H1 (cell line): ENCODE measurements at regions not wholly inside any gene's neighbourhood (a gene's known extent, or its start where the extent isn't known, plus 50 kb on each side); places are given as distances from the start of the nearest gene placed in this dataset.

Source experiments
- CTCF ChIA-PET: fragments of 300-600 bp; sonication (Branson Sonifier 250); formaldehyde crosslinking; loops from one replicate; lab custom pipeline; 2021; ENCODE audit not compliant: partially characterized antibody; lab: Charles Lee
- POLR2A ChIA-PET: fragments of 300-600 bp; sonication (Branson Sonifier 250); formaldehyde crosslinking; loops from one replicate; lab custom pipeline; 2021; ENCODE audit warnings: inconsistent platforms; ENCODE audit not compliant: partially characterized antibody; lab: Charles Lee
- DNase-seq, 2 experiments: peaks; one replicate each; pipeline versions ENCODE4 v3.0.0 to v3.0.0-alpha.2; 2010 to 2022; ENCODE audit warnings: low spot score in 2 of 2, low read depth in 1 of 2, mixed read lengths in 1 of 2
- FAIRE-seq: peaks from 2 replicates; lab custom pipeline; 2011; peaks lifted over from hg19 to GRCh38; lab: Jason Lieb, UNC
- H2AFZ ChIP-seq: 2 replicates; pipeline ENCODE4 v1.8.1; 2012; ENCODE audit warnings: low read length, inconsistent platforms
- H2AK5ac ChIP-seq: 2 replicates; pipeline ENCODE4 v1.6.1; 2013; ENCODE audit warnings: low read depth, low read length
- H2BK120ac ChIP-seq: replicated peaks from 2 replicates; pipeline ENCODE3; 2013; ENCODE audit warnings: low read depth, low read length, inconsistent platforms
- H2BK12ac ChIP-seq: 2 replicates; pipeline ENCODE4 v1.6.1; 2013; ENCODE audit warnings: low read depth, low read length
- H2BK15ac ChIP-seq: 2 replicates; pipeline ENCODE4 v1.6.1; 2013; ENCODE audit warnings: low read length
- H2BK20ac ChIP-seq: 2 replicates; pipeline ENCODE4 v1.6.1; 2013; ENCODE audit warnings: low read length
- H2BK5ac ChIP-seq: 2 replicates; pipeline ENCODE4 v1.6.1; 2013; ENCODE audit warnings: low read depth, low read length
- H3K14ac ChIP-seq: 2 replicates; pipeline ENCODE4 v1.6.1; 2013; ENCODE audit warnings: inconsistent platforms; ENCODE audit not compliant: insufficient read length
- H3K18ac ChIP-seq: 2 replicates; pipeline ENCODE4 v1.6.1; 2013; ENCODE audit warnings: low read length; ENCODE audit errors: extremely low read depth
- H3K23ac ChIP-seq: 2 replicates; pipeline ENCODE4 v1.6.1; 2013; ENCODE audit warnings: inconsistent platforms; ENCODE audit not compliant: insufficient read length
- H3K23me2 ChIP-seq: 2 replicates; pipeline ENCODE4 v1.6.1; 2013; ENCODE audit warnings: low read depth, low read length
- H3K27ac ChIP-seq: 2 replicates; pipeline ENCODE4 v1.6.1; 2011; ENCODE audit warnings: low read depth, low read length, inconsistent platforms
- H3K27me3 ChIP-seq, 4 experiments: replicated peaks in 1 of 4; 1 replicate in 1 of 4; 2 replicates in 3 of 4; pipeline versions ENCODE4 v1.6.1 to v1.8.1; 2011 to 2013; ENCODE audit warnings: low read length in 3 of 4, mild to moderate bottlenecking in 3 of 4, inconsistent platforms in 2 of 4, mixed read lengths in 2 of 4, moderate library complexity in 1 of 4; ENCODE audit not compliant: control insufficient read depth in 3 of 4, insufficient read depth in 3 of 4; ENCODE audit errors: extremely low read depth in 1 of 4
- H3K36me3 ChIP-seq, 4 experiments: 2 replicates each; pipeline versions ENCODE4 v1.6.1 to v1.8.1; 2011 to 2013; ENCODE audit warnings: mild to moderate bottlenecking in 4 of 4, low read length in 3 of 4, moderate library complexity in 2 of 4, control low read depth in 1 of 4, inconsistent platforms in 1 of 4; ENCODE audit not compliant: insufficient read depth in 4 of 4, control insufficient read depth in 2 of 4
- H3K4ac ChIP-seq: replicated peaks from 2 replicates; pipeline ENCODE3; 2013; ENCODE audit warnings: low read length, low read depth, mixed read lengths, inconsistent platforms; ENCODE audit not compliant: insufficient read length
- H3K4me1 ChIP-seq, 4 experiments: replicated peaks in 1 of 4; 1 replicate in 1 of 4; 2 replicates in 3 of 4; pipeline versions ENCODE4 v1.6.1 to v1.8.1; 2011 to 2013; ENCODE audit warnings: low read length in 3 of 4, inconsistent platforms in 2 of 4, mixed read lengths in 1 of 4; ENCODE audit not compliant: insufficient read depth in 4 of 4, control insufficient read depth in 3 of 4
- H3K4me2 ChIP-seq, 2 experiments: 2 replicates each; pipeline versions ENCODE4 v1.6.1 to v1.8.1; 2011 to 2013; ENCODE audit warnings: low read depth in 2 of 2, low read length in 2 of 2, control low read depth in 1 of 2, inconsistent platforms in 1 of 2, mild to moderate bottlenecking in 1 of 2; ENCODE audit not compliant: insufficient read depth in 1 of 2
- H3K4me3 ChIP-seq, 4 experiments: fragments of 200-600, 300-600 bp in 1 of 4; sonication (generic), shearing (Covaris generic), sonication (Bioruptor Twin) in 1 of 4; 2 replicates each; pipeline versions ENCODE4 v1.5.1 to v1.8.1; 2011 to 2016; ENCODE audit warnings: low read length in 4 of 4, low read depth in 3 of 4, control low read depth in 2 of 4, inconsistent platforms in 2 of 4, mild to moderate bottlenecking in 2 of 4, mixed read lengths in 1 of 4, moderate library complexity in 1 of 4; ENCODE audit not compliant: insufficient read depth in 2 of 4; ENCODE audit errors: extremely low read depth in 1 of 4
- H3K56ac ChIP-seq: replicated peaks from 2 replicates; pipeline ENCODE3; 2013; ENCODE audit warnings: low read depth, mild to moderate bottlenecking, mixed read lengths, low read length, inconsistent platforms; ENCODE audit not compliant: insufficient read length
- H3K79me1 ChIP-seq: 2 replicates; pipeline ENCODE4 v1.6.1; 2013; ENCODE audit warnings: low read depth, low read length, control low read depth
- H3K79me2 ChIP-seq, 2 experiments: 2 replicates each; pipeline versions ENCODE4 v1.6.1 to v1.8.1; 2012 to 2013; ENCODE audit warnings: low read length in 2 of 2, mild to moderate bottlenecking in 2 of 2, inconsistent platforms in 1 of 2; ENCODE audit not compliant: insufficient read depth in 2 of 2, control insufficient read depth in 1 of 2
- H3K9ac ChIP-seq, 4 experiments: replicated peaks in 1 of 4; 1 replicate in 1 of 4; 2 replicates in 3 of 4; pipeline versions ENCODE4 v1.6.1 to v1.8.1; 2011 to 2013; ENCODE audit warnings: low read depth in 3 of 4, low read length in 3 of 4, control low read depth in 2 of 4, mild to moderate bottlenecking in 2 of 4, moderate library complexity in 2 of 4, inconsistent platforms in 1 of 4; ENCODE audit errors: extremely low read depth in 1 of 4
- H3K9me3 ChIP-seq, 2 experiments: 2 replicates each; pipeline versions ENCODE4 v1.6.1 to v1.8.1; 2012 to 2013; ENCODE audit warnings: mild to moderate bottlenecking in 2 of 2, moderate library complexity in 2 of 2, control low read depth in 1 of 2, inconsistent platforms in 1 of 2, low read depth in 1 of 2, low read length in 1 of 2, mixed read lengths in 1 of 2; ENCODE audit not compliant: insufficient read depth in 2 of 2
- H4K20me1 ChIP-seq, 2 experiments: replicated peaks in 1 of 2; 2 replicates each; pipeline versions ENCODE3 to v1.8.1; 2011 to 2013; ENCODE audit warnings: inconsistent platforms in 2 of 2, low read length in 2 of 2, mild to moderate bottlenecking in 1 of 2; ENCODE audit not compliant: insufficient read depth in 2 of 2, control insufficient read depth in 1 of 2
- H4K5ac ChIP-seq: 2 replicates; pipeline ENCODE4 v1.6.1; 2013; ENCODE audit warnings: low read length, low read depth, mixed read lengths, inconsistent platforms; ENCODE audit not compliant: insufficient read length
- H4K8ac ChIP-seq: 2 replicates; pipeline ENCODE4 v1.8.0; 2013; ENCODE audit warnings: mild to moderate bottlenecking, moderate library complexity, low read length, inconsistent platforms; ENCODE audit not compliant: insufficient read depth; ENCODE audit errors: extremely low read depth
- H4K91ac ChIP-seq: replicated peaks from 2 replicates; pipeline ENCODE3; 2013; ENCODE audit warnings: low read length, mixed read lengths, inconsistent platforms; ENCODE audit not compliant: insufficient read length
- MAFK ChIP-seq: IDR thresholded peaks from 2 replicates; pipeline ENCODE4 v1.6.1; 2012; ENCODE audit warnings: low read depth, mild to moderate bottlenecking, improper control_type of control experiment, low read length
- NRF1 ChIP-seq: IDR thresholded peaks from 2 replicates; pipeline ENCODE4 v1.6.1; 2011; ENCODE audit warnings: mild to moderate bottlenecking, low read depth, low read length, improper control_type of control experiment
- POU5F1 ChIP-seq: IDR thresholded peaks from 2 replicates; pipeline ENCODE4 v1.6.1; 2011; ENCODE audit warnings: low read depth, mild to moderate bottlenecking, low read length, moderate library complexity
- SP2 ChIP-seq: IDR thresholded peaks from 2 replicates; pipeline ENCODE4 v1.6.1; 2012; ENCODE audit warnings: mild to moderate bottlenecking, low read length, inconsistent platforms
- WGBS, 2 experiments: shearing (Covaris generic) in 1 of 2; methylation state at CpG; one replicate each; pipeline versions ENCODE4 v1.1.6 to v1.1.7; 2013 to 2015; ENCODE audit warnings: low lambda C conversion rate in 2 of 2, mixed read lengths in 2 of 2, inconsistent platforms in 1 of 2, low coverage in 1 of 2, missing lambda C conversion rate in 1 of 2; ENCODE audit not compliant: insufficient replicate concordance in 2 of 2, insufficient coverage in 1 of 2, insufficient read length in 1 of 2; ENCODE audit errors: extremely low coverage in 1 of 2, missing lambda C conversion rate in 1 of 2; 5-methylcytosine and 5-hydroxymethylcytosine counted together

DNA sequence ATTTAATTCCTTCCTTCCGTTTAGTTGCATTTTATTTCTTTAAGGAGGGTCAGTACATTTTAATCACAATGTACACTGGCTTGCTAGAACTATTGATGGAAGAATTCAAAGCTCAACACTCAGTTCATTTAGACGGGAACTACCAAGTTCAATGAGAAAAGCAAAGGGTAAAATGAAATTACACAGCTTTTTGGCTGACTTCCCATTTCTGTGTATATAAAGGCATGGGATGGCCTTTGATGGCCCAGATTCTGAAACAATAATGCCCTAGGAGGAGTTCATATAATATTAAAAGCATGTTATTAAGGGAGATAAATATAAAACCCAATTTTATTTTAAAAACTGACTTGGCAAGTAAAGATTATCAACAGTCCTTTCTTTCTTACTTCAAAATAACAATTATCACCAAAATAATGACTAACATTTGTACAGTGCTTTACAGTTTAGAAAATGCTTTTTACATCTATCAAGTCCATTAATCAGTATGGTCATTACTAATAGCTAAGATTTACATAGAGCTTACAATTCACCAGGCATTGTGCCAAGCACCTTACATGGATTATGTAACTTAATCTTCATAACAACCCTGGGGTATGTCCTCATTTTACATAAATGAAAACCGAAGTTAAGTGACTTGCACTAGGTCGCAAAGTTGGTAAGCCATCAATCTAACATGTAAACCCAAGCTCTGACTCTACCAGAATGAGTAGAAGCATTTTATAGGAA is 402.4 kb downstream of the OMA1 start:
- no peaks in the 10 kb centered on the region for H3K79me1 ChIP-seq

More for the DNA sequence above, 402.4 kb downstream of the OMA1 start:
- Histone ChIP-seq H3K56ac (no peak overlapping the region), H3K27me3 (no peaks in the 10 kb centered on the region), H4K5ac (no peak overlapping the region), H2BK120ac (no peak overlapping the region), H2BK12ac (no peak overlapping the region), H3K4me3 (no peak overlapping the region), H3K79me2 (no peaks in the 10 kb centered on the region), H3K14ac (no peak overlapping the region), H2AFZ (no peak overlapping the region), H3K9me3 (no peaks in the 10 kb centered on the region), H3K9ac (no peak overlapping the region), H2BK20ac (no peak overlapping the region), H2BK15ac (no peak overlapping the region), H2BK5ac (no peak overlapping the region), H3K18ac (no peak overlapping the region), H2AK5ac (no peak overlapping the region), H4K8ac (no peak overlapping the region), H3K23ac (no peak overlapping the region), H4K91ac (no peak overlapping the region), H3K4me2 (no peak overlapping the region), H3K4ac (no peak overlapping the region), H3K4me1 (peaks cover 0 to 3% (median 0%) of the 10 kb centered on the region in 4 experiments; a peak in 1 of 7 replicates), H4K20me1 (no peaks in the 10 kb centered on the region), H3K27ac (no peak overlapping the region), H3K23me2 (no peaks in the 10 kb centered on the region; the same call in 1 of the 2 replicates), H3K36me3 (no peaks in the 10 kb centered on the region)
- WGBS, 2 experiments, result 89% methylated on average over 4 of the region's 4 CpGs; no CpG with 5 or more reads in 1 of the 2 experiments
- DNase-seq (no peak), FAIRE-seq (no peak)
- ChIA-PET CTCF (interaction anchor here (0.7 to 3.3 kb wide), 3 partner anchors 10 to 126 kb away, joined by 3 to 28 read pairs (median 4); no protein-coding TSS in a partner anchor), POLR2A (interaction anchor here (1.8 kb wide), 1 partner anchor 12 kb away, joined by 4 read pairs; no protein-coding TSS in a partner anchor)
- TF ChIP-seq POU5F1 (no peak), SP2 (no peak), NRF1 (no peak), MAFK (no peak)
